ENCODE measurements at regions not wholly inside any gene's neighbourhood (a gene's known extent, or its start where the extent isn't known, plus 50 kb on each side); places are given as distances from the start of the nearest gene placed in this dataset.
A peak's percentile ranks its signal among the peaks of the same experiment; 100 is the strongest.

- DNase-seq = no peak
These were observed 183.0 kb upstream of the FOXF1 start for GRCh38 chr16:86327321-86327720.

DNA sequence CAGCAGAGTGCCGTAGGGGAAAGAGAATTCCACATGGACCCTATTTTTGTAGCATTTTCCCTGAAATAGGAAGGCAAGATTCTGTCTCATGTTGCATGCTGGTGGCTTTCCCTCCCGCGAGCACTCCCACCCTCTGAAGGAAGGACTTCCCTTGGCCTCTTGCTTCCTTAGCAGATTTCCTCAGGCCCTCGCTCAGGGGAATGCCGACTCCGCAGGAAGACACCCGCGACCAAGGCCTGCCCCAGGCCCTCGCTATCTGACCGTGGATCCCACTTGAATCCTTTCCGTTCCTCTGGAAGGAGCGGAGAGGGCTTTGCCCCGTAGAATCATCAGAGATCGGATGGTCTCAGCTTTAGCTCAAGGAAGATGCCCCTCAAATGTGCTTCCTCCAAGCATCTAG, 179.4 kb upstream of the FOXF1 start:
- DNase-seq = no peak

GRCh38 chr16:86334079-86334635, 176.2 kb upstream of the FOXF1 start:
- DNase-seq = no peak

- no peak for DNase-seq
These were observed 174.8 kb upstream of the FOXF1 start for GRCh38 chr16:86335266-86336172.

GRCh38 chr16:86337138-86337537, 173.2 kb upstream of the FOXF1 start:
- DNase-seq = no peak

- DNase-seq = no peak
These were observed 172.5 kb upstream of the FOXF1 start for GRCh38 chr16:86337581-86338402.

- no peak for DNase-seq
These were observed 171.8 kb upstream of the FOXF1 start for GRCh38 chr16:86338403-86339115.

GRCh38 chr16:86342161-86342834, 168.0 kb upstream of the FOXF1 start:
- no peak for DNase-seq

- DNase-seq = peak; percentile 78
These were observed 167.1 kb upstream of the FOXF1 start for GRCh38 chr16:86343027-86343795.

- peak; percentile 46 for DNase-seq
These were observed 166.3 kb upstream of the FOXF1 start for GRCh38 chr16:86343796-86344585.

- no peak for DNase-seq
These were observed 165.8 kb upstream of the FOXF1 start for GRCh38 chr16:86344586-86344871.

GRCh38 chr16:86344881-86345280, 165.4 kb upstream of the FOXF1 start:
- DNase-seq = no peak

DNA sequence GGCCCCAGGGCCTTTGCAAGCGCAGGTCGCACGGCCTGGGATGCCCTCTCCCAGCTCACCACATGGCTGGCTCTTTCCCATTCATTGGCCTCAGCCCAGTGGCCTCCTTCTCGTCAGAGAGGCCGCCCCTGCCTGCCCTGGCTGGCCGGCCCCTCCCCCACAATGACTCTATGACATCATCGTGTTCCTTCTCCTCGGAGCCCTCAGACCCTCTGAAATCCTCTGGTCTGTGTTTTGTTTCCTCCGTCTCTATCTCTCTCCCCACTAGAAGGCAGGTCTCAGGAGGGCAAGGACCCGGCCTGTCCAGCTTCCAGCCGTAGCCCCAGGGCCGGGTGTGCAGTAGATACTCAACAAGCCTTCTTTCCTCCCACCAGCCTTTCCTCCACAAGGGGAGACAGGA, 164.8 kb upstream of the FOXF1 start:
- DNase-seq = no peak

DNA sequence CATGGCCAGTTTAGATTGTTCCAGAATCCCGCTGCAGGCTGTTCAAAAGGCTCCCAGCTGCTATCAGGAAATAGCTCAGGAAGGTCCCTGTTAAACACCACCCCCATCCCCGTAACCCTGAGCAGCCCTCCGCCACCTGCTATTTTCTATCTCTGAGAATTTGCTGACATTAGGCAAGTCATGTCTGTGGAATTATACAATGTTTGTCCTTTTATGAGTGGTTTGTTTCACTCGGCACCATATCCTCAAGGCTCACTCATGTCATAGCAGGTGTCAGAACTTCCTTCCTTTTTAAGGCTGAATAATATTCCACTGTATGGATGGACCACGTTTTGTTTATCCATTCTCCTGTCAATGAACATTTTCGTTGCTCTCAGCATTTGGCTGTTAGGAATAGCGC, 164.3 kb upstream of the FOXF1 start:
- no peak for DNase-seq

- no peak for DNase-seq
These were observed 163.2 kb upstream of the FOXF1 start for GRCh38 chr16:86347090-86347489.

- DNase-seq = no peak
These were observed 162.3 kb upstream of the FOXF1 start for GRCh38 chr16:86347916-86348555.

- DNase-seq = no peak
These were observed 160.9 kb upstream of the FOXF1 start for GRCh38 chr16:86349338-86349900.

DNA sequence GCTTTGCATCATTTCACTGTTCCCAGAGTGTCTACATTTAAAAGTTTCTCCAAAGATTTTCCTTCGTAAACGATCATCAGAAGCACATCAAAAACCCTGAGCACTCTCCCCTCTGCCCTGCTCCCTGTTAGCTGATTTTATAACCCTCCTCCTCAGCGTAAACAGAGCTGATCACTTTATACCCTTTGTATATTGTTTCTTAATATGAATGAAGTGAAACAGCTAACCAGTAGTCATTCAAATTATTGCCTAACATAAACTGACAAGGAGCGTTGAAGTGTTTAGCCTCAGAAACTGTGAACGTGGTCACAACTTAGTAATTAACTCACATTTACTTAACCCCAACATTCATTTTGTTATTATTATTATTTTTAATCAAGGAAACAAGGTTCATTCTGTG, 160.0 kb upstream of the FOXF1 start:
- no peak for DNase-seq

- DNase-seq = no peak
These were observed 159.1 kb upstream of the FOXF1 start for GRCh38 chr16:86351041-86351784.

Data from fibroblast of skin of abdomen (primary cell).